Right ventricle myocardium superior (tissue), 1 donor: ENCODE measurements at regions not wholly inside any gene's neighbourhood (a gene's known extent, or its start where the extent isn't known, plus 50 kb on each side); places are given as distances from the start of the nearest gene placed in this dataset.
"Not testable (repeated sequence)": the region's sequence is repeated elsewhere in the genome, so short reads cannot be mapped to it uniquely, and the experiment has no call there.

ENCODE experiments used
- ATAC-seq: fragments of 200-7000 bp; cut with Tn5 transposase; one replicate; pipeline ENCODE4 v1.9.1; 2020; ENCODE audit warnings: mild to moderate bottlenecking; ENCODE audit not compliant: poor library complexity
- DNase-seq: peaks from one replicate; pipeline ENCODE4 v3.0.0-alpha.2; 2020
- intact Hi-C: fragments of 100-400 bp; cut with DNase I; formaldehyde crosslinking; loops from one replicate; pipeline ENCODE4 v1.11.2; 2022
- donor health status: DM: no; HTN: yes; CAD: no; lungs with severe emphysema.

DNA sequence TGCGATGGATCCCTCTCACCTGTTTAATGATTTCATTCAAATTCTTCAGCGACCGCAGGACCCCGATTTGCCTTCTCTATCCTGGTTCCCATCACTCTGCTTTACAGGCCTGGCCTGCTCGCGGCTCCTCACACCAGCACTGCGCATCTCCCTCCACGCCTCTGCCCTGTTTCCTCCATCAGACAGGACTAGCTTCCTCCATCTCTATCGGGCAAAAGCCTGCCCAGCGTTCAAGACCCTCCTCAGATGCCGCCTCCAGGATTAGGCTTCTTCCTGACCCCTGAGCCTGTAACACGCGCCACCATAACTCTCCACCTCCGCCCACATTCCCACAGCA, 881.1 kb upstream of the DEFB115 start:
- intact Hi-C loops, ATAC-seq, DNase-seq: not testable (repeated sequence)

DNA sequence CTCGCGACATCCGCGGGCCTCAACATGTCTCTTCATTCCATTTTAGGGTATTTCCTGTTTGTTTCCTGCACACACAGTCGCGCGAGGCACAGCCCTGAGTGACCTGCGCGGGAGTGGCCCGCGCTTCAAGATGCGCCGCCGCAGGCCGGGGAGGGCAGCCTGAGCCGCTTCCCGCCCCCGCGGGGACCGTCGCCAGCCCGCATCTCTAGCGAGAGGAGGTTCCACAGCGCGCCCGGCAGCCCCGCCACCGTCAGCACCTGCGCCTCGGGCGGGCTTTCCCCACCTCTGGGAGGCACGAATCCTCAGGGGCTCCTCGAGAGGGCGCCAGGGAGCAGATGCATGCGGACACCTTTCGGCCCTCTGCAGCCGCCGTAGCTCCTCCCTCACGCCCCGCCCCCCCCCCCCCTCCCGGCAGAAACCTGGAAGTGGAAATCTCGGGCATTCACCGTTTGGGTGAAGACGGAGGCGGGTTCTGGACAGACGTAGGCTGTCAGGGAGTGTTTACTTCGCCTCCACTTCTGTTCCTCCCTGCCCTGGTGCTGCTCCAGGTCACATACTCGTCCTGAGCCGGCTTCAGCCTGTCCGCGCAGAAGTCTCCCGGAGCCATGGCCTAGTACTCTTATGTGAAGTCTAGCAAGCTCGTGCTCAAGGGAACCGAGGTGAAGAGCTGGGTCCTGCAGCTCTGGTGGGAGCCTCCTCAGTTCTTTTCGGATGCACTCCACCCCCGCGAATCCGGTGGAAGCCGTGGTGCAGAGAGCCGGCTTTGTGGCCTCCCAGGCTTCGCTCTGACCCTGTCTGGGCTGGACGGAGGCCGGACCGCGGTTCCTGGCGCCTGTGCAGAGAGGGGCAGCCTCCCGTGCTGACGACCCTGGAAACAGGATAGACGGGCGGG, 880.5 kb upstream of the DEFB115 start:
- DNase-seq (peak; percentile 86), ATAC-seq (peak; percentile 94)
- intact Hi-C loops, result no loop called here

DNA sequence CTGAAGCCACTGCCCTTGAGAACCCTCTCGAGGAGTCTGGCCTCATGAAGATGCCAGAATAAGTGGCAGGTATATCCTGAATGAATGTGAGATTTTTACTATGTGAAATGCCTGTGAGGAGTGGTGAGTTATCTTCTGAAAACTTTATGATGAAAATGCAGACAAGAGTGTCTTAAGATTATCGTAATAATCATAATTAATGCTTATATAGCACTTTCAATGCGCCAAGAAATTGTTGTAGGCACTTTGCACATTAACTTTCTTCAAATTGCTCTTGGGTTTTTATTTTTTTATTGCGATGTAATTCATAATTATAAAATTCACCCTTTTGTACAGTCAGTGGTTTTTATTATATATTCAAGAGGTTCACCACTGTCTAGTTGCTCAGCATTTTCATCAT, 879.1 kb upstream of the DEFB115 start:
- DNase-seq, ATAC-seq, intact Hi-C loops: not testable (repeated sequence)

DNA sequence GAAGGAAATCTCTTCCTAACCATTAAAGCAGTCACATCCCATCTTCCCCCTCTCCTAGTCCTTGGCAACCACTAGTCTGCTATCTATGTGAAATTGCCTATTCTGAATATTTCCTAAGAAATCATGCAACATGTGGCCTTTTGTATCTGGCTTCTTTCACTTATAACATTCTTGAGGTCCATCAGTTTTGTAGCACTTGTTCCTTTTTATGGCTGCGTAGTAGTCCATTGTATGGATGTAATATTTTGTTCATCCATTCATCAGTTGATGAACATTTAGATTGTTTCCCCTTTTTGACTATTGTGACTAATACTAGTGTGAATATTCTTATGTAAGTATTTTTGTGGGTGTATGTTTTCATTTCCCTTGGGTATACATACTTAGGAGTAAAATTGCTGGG, 878.7 kb upstream of the DEFB115 start:
- intact Hi-C loops, DNase-seq, ATAC-seq: not testable (repeated sequence)

DNA sequence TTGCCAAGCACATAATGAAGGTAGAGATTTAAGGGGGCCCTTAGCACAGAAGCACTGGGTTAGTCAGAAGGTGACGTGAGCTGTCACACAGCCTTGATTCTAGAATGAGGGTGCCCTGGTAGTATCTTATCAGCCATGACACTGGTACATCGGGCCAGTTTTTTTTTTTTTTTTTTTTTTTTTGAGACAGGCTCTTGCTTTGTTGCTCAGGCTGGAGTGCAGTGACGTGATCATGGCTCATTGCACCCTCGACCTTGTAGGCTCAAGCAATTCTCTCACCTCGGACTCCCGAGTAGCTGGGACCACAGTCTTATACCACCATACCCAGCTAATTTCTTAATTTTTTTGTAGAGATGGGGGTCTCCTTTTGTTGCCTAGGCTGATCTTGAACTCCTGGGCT, 872.6 kb upstream of the DEFB115 start:
- intact Hi-C loops, DNase-seq, ATAC-seq: not testable (repeated sequence)

DNA sequence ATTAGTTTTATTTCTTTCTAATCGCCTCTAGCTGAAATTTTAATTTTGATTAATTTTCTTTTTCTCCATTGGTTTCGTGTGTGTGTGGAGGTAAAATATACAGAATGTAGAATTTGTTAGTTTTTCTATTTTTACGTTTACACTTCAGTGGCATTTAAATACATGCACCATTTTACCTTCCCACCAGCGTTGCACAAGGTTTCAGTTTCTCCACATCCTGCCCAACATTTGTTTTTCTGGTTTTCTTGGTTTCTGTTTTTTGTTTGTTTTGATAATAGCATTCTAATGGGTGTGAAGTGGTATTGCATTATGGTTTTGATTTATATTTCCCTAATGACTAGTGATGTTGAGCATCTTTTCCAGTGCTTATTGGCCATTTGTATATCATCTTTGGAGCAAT, 871.4 kb upstream of the DEFB115 start:
- ATAC-seq, intact Hi-C loops, DNase-seq: not testable (repeated sequence)

DNA sequence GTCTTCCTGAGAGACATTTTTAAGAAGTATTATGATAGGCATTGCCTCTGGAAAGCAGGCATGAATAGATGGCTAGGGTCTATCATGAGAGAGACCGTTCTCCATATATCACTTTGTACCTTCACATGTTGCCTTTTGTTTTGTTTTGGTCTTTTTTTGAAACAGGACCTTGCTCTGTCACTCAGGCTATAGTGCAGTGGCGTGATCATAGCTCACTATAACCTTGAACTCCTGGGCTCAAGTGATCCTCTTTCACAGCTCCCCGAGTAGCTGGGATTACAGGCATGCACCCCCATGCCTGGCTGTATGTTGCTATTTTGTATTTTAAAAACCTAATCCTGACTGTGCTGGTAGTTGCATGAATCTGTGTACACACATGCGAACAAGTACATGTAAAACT, 869.6 kb upstream of the DEFB115 start:
- ATAC-seq, intact Hi-C loops, DNase-seq: not testable (repeated sequence)

DNA sequence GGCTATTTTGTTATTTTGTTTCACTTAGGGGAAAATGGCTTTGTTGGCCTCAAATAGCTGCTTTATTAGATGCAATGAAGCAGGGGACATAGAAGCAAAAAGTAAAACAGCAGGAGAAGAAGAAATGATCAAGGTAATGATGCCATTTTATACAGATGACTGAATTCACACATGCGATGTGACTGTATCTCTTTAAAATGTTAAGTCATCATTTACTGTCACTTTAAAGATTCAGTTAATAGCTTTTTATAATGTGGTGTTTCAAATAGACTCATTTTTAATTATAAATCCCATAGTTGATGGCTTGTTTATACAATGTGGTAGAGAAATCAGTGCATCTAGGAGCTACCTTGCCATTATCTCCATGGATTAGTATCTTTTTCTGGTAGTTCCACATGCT, 863.9 kb upstream of the DEFB115 start:
- intact Hi-C loops, DNase-seq, ATAC-seq: not testable (repeated sequence)

DNA sequence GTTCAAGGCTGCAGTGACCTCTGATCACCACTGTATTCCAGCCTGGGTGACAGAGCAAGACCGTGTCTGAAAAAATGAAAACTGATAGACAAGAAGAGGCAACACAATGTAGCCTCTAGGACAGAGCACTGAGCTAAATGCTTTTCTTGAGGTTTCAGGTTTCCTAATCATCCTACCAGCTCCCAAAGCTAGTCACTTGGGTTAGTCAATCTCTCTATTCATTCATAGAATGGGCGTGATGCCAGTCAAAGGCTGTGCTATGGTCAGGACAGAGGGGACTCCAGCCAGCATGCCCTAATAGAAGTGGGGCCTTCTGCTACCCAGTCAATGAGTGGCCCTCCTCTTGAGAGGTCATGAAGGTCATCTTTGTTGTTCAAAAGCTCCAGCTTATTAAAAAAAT, 860.4 kb upstream of the DEFB115 start:
- intact Hi-C loops, DNase-seq, ATAC-seq: not testable (repeated sequence)

DNA sequence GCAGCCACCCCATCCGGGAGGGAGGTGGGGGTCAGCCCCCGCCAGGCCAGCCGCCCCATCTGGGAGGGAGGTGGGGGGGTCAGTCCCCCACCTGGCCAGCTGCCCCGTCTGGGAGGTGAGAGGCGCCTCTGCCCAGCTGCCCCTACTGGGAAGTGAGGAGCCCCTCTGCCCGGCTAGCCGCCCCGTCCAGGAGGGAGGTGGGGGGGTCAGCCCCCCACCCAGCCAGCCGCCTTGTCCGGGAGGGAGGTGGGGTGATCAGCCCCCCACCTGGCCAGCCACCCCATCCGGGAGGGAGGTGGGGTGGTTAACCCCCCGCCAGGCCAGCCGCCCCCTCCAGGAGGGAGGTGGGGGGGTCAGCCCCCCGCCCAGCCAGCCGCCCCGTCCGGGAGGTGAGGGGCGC, 852.4 kb upstream of the DEFB115 start:
- intact Hi-C loops, ATAC-seq, DNase-seq: not testable (repeated sequence)

DNA sequence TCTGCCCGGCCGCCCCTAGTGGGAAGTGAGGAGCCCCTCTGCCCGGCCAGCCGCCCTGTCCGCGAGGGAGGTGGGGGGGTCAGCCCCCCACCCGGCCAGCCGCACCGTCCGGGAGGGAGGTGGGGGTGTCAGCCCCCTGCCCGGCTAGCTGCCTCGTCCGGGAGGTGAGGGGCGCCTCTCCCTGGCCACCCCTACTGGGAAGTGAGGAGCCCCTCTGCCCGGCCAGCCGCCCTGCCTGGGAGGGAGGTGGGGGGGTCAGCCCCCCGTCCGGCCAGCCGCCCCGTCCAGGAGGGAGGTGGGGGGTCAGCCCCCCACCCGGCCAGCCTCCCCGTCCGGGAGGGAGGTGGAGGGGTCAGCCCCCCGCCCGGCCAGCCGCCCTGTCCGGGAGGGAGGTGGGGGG, 851.9 kb upstream of the DEFB115 start:
- DNase-seq, intact Hi-C loops, ATAC-seq: not testable (repeated sequence)

DNA sequence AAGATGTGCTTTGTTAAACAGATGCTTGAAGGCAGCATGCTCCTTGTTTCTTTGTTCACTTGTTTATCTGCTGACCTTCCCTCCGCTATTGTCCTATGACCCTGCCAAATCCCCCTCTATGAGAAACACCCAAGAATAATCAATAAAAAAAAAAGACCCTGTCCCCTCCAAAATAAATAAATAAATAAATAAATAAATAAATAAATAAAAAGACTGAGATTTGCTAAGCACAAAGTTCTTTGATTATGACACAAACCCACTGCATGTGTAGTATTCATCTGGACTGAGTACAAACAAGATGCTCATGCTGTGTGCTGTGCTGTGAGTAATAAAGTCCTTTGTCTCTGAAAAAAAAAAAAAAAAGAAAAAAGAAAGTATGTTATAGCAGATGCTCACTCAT, 851.1 kb upstream of the DEFB115 start:
- ATAC-seq, DNase-seq, intact Hi-C loops: not testable (repeated sequence)

DNA sequence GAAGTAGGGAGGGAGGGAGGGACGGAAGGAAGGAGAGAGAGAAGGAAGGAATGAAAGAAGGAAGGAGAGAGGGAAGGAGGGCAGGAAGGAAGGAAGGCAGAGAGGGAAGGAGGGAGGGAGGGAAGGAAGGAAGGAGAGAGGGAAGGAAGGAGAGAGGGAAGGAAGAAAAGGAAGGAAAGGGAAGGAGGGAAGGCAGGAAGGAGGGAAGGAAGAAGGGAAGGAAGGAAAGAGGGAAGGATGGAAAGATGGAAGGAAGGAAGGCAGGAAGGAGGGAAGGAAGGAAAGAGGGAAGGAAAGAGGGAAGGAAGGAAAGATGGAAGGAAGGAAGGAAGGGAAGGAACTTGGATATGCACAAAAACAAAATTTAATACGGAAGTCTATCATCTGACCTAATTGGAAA, 844.5 kb upstream of the DEFB115 start:
- intact Hi-C loops, result no loop called here
- no peak for DNase-seq

DNA sequence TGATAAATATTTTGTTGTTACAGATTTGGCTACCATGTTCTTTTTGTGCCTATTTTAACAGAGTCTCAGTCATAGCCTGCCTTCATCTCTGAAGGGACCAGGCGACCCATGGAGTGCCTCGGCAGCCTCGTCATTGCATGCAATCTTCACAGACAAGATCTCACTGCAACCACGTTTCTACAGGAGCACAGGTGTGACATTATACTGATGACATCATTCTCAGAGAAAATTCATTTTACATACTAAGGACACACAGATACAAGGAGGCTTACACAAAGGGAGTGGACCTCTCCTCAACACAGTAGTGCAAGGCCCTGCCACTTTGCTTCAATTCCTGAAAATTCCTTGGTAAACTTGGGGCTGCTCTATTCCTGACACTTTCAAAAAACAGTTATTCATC, 840.1 kb upstream of the DEFB115 start:
- intact Hi-C loops, DNase-seq, ATAC-seq: not testable (repeated sequence)

More for the DNA sequence above, 844.5 kb upstream of the DEFB115 start:
- no peak for ATAC-seq

DNA sequence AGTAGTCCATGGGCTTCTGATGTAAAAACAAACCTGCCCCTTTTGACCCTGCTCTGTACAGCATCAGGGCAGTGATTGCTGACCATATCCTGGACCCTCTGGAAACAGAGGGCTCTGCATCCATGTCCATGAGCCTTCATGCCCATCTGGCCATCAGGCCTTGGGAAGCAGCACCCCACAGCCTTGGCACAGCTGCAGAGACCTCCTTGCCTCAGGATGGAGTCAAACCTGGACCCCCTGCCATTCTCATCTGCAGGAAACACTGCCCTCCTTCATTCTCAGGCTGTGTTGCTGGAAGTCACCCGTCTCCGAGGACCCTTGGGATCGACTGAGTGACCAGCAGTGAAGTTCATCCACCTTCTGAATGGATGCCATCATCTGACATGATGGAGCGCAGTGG, 839.1 kb upstream of the DEFB115 start:
- intact Hi-C loops, ATAC-seq, DNase-seq: not testable (repeated sequence)

DNA sequence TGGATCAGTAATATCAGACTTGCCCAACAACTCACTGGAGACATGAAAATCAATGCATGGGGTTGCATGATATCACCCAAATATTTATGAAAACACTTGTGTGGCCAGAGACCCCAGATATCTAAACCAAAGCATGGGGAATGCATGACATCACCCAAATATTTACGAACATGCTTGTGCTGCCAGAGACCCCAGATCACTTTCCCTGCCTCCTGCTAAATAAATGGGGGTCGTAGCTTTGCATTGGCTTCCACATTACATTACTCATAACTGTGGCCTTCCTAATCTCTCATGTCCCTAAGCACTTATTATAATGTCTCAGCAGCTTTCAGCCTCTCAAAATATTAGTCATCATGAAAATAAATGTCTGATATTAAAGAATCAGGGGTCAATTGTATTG, 838.0 kb upstream of the DEFB115 start:
- DNase-seq, result no peak
- no peak for ATAC-seq
- intact Hi-C loops, result no loop called here

DNA sequence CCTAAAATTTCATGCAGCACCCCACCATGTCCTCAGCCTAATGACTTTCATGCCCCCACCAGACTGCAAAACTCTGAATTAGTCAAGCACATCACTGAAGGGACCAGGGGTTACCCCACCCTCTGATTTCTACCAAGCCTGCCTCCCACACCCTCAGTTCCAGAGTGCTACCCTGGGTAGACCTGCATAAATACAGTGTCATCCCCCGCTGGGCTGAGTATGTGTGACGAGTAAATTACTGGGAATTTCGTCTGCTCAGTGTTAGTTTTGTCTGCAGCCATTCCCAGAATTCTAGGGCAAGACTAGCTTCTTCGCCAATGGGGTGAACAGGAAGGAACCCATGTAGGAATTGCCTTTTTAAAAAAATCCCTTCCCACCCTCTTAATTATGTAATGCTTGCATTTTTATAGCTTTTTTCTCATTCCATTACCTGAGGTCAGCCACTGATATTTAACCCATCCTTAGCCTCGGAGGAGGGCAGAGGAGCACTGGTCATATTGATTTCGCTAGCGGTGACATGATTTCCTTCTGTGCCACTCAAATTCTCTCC, 837.5 kb upstream of the DEFB115 start:
- DNase-seq, ATAC-seq, intact Hi-C loops: not testable (repeated sequence)
